ENCODE measurements at regions not wholly inside any gene's neighbourhood (a gene's known extent, or its start where the extent isn't known, plus 50 kb on each side); places are given as distances from the start of the nearest gene placed in this dataset.

GRCh38 chr5:173448856-173449255 is 120.6 kb upstream of the STC2 start:
- TF ChIP-seq CTCF (IDR thresholded peaks at IDR 0.05; ENCODE audit: borderline replicate concordance, extremely low read depth, low read length, poor library complexity, severe bottlenecking) = no peak
- no peak for TF ChIP-seq EZH2 (IDR thresholded peaks at IDR 0.05; ENCODE audit: borderline replicate concordance, low read depth, low read length, severe bottlenecking)
